Ovary (tissue), 7 donors: ENCODE measurements at regions not wholly inside any gene's neighbourhood (a gene's known extent, or its start where the extent isn't known, plus 50 kb on each side); places are given as distances from the start of the nearest gene placed in this dataset.

Experiments used
- DNase-seq, 5 donors: peaks; one replicate each; pipeline ENCODE4 v3.0.0-alpha.2; 2019 to 2020
- H3K27ac ChIP-seq, 2 donors: fragments of 200-600 bp; one replicate each; pipeline versions ENCODE4 v1.5.1 to v1.8.0; 2019 to 2022
- H3K27me3 ChIP-seq: fragments of 200-600 bp; one replicate; pipeline ENCODE4 v1.8.0; 2022
- H3K36me3 ChIP-seq: fragments of 200-600 bp; sonication (generic); one replicate; pipeline ENCODE4 v1.5.1; 2019
- H3K4me1 ChIP-seq: one replicate; pipeline ENCODE4 v1.8.1; 2013; ENCODE audit warnings: mild to moderate bottlenecking, moderate library complexity; ENCODE audit not compliant: insufficient read depth
- H3K4me3 ChIP-seq: fragments of 200-600 bp; sonication (generic); one replicate; pipeline ENCODE4 v1.5.1; 2017
- H3K9me3 ChIP-seq, 2 donors: fragments of 200-600 bp in 1 of 2; sonication (generic) in 1 of 2; one replicate each; pipeline versions ENCODE4 v1.5.1 to v1.8.1; 2013 to 2019; ENCODE audit warnings: mild to moderate bottlenecking in 1 of 2, moderate library complexity in 1 of 2
- EP300 ChIP-seq: sonication (generic); formaldehyde crosslinking; IDR thresholded peaks from one replicate; pipeline ENCODE4 v1.6.1; 2017; ENCODE audit warnings: antibody characterized with exemption
- POLR2A ChIP-seq: fragments of 450-650 bp; IDR thresholded peaks from one replicate; pipeline ENCODE4 v1.6.1; 2017; ENCODE audit warnings: antibody characterized with exemption, mild to moderate bottlenecking, moderate library complexity
- WGBS, 3 donors: extraction: QIAGEN DNeasy Blood & Tissue Kit in 1 of 3; methylation state at CpG; one replicate each; pipeline versions ENCODE4 v1.1.5 to v1.1.7; 2013 to 2017; 5-methylcytosine and 5-hydroxymethylcytosine counted together
- intact Hi-C, 4 donors: fragments of 100-400 bp; cut with DNase I; formaldehyde crosslinking; loops; one replicate each; pipeline versions ENCODE4 v1.11.0 to v1.15.1; 2022 to 2023
- TF ChIP-seq, protein P1 (sequence below), 3 donors: fragments of 450-650 bp in 2 of 3; fragments of 200-600 bp in 1 of 3; IDR thresholded peaks; one replicate each; pipeline versions ENCODE4 v1.5.1 to v1.8.0; 2016 to 2022; ENCODE audit warnings: antibody characterized with exemption in 3 of 3, mild to moderate bottlenecking in 1 of 3
- donor health status: DM: no; HTN: no; CAD: no; lungs with moderate emphysema.
- donor health status: DM: no; HTN: no; CAD: no.
- donor health status: Bipolar disorder and iron deficiency.
- donor health status: DM: no; HTN: no; CAD: no.
- donor health status: DM: yes; HTN: yes; CAD: no.

DNA sequence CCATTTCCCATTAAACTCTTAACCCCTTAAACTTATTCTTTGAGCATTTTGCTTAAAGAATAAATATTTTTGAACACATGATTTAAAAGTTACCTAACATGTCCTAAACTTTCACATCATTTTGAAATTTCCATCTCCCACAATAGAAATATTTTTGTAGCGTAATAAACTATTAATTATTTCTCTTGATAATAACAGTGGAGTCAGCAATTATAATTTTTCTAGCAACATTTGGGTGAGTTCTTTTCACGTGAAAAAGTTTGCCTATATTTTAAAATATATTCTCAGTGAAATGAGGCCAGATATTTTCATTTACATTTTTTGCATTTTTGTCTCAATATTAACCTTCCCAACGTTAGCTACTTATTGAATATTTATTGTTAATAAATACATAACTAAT lies 320.4 kb upstream of the CRIM1 start:
- Histone ChIP-seq H3K27me3 (no peaks in the 10 kb centered on the region), H3K4me3 (no peak overlapping the region), H3K27ac (no peak overlapping the region), H3K36me3 (no peaks in the 10 kb centered on the region), H3K4me1 (no peaks in the 10 kb centered on the region), H3K9me3 (no peaks in the 10 kb centered on the region)
- WGBS, 3 donors: 61 to 73% (median 61%) methylated on average over 3 of the region's 3 CpGs
- intact Hi-C loops: no loop called here
- TF ChIP-seq, protein P1, sequence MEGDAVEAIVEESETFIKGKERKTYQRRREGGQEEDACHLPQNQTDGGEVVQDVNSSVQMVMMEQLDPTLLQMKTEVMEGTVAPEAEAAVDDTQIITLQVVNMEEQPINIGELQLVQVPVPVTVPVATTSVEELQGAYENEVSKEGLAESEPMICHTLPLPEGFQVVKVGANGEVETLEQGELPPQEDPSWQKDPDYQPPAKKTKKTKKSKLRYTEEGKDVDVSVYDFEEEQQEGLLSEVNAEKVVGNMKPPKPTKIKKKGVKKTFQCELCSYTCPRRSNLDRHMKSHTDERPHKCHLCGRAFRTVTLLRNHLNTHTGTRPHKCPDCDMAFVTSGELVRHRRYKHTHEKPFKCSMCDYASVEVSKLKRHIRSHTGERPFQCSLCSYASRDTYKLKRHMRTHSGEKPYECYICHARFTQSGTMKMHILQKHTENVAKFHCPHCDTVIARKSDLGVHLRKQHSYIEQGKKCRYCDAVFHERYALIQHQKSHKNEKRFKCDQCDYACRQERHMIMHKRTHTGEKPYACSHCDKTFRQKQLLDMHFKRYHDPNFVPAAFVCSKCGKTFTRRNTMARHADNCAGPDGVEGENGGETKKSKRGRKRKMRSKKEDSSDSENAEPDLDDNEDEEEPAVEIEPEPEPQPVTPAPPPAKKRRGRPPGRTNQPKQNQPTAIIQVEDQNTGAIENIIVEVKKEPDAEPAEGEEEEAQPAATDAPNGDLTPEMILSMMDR (IDR thresholded peaks at IDR 0.05): no peak
- TF ChIP-seq EP300 (no peak), POLR2A (no peak)
- DNase-seq: no peak

DNA sequence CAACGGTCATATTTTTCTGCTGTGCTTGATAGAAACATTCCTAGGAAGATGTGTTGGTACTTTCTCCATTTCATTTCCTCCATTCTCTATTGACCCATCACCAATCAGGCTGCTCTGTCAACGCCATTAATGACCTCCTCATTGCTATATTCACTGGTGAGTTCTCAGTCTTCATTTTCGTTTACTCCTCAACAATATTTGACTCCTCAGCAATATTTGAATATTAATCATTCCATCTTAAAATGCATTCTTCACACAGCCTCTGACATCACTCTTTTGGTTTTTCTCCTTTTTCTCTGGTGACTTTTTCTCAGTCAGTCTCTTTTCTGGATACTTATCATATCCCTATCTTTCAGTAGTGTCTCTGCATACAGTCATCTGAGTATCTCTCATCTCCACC lies 323.5 kb upstream of the CRIM1 start:
- H3K27ac ChIP-seq: no peak overlapping the region
- intact Hi-C loops: no loop called here
- H3K27me3 ChIP-seq: no peaks in the 10 kb centered on the region
- H3K36me3 ChIP-seq: no peaks in the 10 kb centered on the region
- DNase-seq: no peak
- TF ChIP-seq POLR2A: no peak
- TF ChIP-seq, protein P1 (IDR thresholded peaks at IDR 0.05): no peak
- TF ChIP-seq EP300: no peak
- H3K9me3 ChIP-seq: no peaks in the 10 kb centered on the region
- no peaks in the 10 kb centered on the region for H3K4me1 ChIP-seq
- H3K4me3 ChIP-seq: no peak overlapping the region
- WGBS, 3 donors: 49 to 77% (median 57%) methylated on average over 3 of the region's 3 CpGs

DNA sequence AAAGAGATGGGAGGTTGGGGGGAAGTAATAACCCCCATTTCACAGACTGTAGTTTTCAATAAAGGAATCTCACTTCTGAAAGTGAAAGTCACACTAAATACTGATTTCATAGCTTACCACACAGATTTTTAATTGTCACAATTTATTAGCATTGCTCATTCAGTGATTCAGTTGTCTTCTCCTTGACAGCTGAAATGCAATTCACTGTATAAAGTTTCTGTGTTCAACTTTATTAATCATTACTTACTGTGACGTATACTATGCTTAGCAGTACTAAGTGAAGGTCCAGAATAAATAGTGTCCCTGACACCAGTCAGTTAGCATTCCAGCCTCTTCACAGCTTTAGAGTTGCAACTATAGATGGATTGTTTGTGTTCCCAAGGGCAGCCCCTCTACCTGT lies 324.1 kb upstream of the CRIM1 start:
- intact Hi-C loops: no loop called here
- no peak for TF ChIP-seq EP300
- TF ChIP-seq, protein P1 (IDR thresholded peaks at IDR 0.05): no peak
- no peak for TF ChIP-seq POLR2A
- no peaks in the 10 kb centered on the region for H3K36me3 ChIP-seq
- H3K4me1 ChIP-seq: no peaks in the 10 kb centered on the region
- H3K27me3 ChIP-seq: no peaks in the 10 kb centered on the region
- no peak overlapping the region for H3K4me3 ChIP-seq
- WGBS, 3 donors: 0 to 76% (median 4%) methylated on average over 1 of the region's 1 CpG
- no peaks in the 10 kb centered on the region for H3K9me3 ChIP-seq
- no peak for DNase-seq
- no peak overlapping the region for H3K27ac ChIP-seq

DNA sequence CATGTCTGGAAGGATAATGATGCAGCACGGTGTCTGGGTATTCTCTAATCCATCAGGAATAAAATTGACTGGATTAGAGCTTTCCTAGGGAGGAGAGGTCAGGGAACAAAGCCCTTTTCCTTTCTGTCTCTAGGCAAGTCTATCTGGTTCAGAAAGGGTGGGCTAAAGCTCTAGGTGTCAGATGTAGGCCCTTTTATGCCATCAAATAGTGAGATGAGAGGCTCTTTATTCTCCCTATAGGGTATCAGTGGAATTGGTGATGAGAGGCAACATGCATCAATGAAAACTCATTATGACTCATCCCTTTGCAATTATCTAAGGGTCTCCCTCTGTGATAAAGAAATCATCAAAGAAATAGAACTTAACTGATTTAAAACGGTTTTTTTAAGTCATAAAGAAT lies 328.0 kb upstream of the CRIM1 start:
- DNase-seq: no peak
- H3K9me3 ChIP-seq: no peaks in the 10 kb centered on the region
- H3K27me3 ChIP-seq: no peaks in the 10 kb centered on the region
- H3K27ac ChIP-seq: no peak overlapping the region
- intact Hi-C loops: no loop called here
- TF ChIP-seq POLR2A (no peak), EP300 (no peak)
- TF ChIP-seq, protein P1 (IDR thresholded peaks at IDR 0.05): no peak
- no peaks in the 10 kb centered on the region for H3K36me3 ChIP-seq
- 61 to 67% (median 63%) methylated on average over 2 of the region's 2 CpGs for WGBS, 3 donors
- no peak overlapping the region for H3K4me3 ChIP-seq
- no peaks in the 10 kb centered on the region for H3K4me1 ChIP-seq

DNA sequence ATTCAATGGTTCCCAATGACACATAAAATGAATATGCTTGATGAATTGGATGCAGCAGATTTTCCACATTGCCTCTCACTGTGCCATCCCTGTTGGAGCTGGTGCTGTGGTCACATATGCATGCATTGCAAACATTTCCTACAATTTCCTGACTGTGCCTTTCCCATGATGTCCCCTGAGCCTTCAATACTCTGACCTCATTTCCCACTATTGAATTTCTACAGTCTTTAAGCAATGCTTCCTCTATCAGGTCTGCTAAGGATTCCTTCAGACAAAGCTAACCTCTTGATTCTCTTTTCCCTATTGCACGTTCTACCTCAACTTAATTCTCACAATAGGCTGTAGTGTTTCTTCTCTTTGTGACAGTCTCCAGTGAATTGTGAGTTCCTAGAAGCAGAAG lies 342.5 kb upstream of the CRIM1 start:
- H3K27ac ChIP-seq: no peak overlapping the region
- no peaks in the 10 kb centered on the region for H3K36me3 ChIP-seq
- TF ChIP-seq EP300 (no peak), POLR2A (no peak)
- TF ChIP-seq, protein P1 (IDR thresholded peaks at IDR 0.05): no peak
- WGBS, 3 donors: 62 to 74% (median 72%) methylated on average over 1 of the region's 1 CpG
- H3K9me3 ChIP-seq: no peaks in the 10 kb centered on the region
- no peak overlapping the region for H3K4me3 ChIP-seq
- intact Hi-C loops: no loop called here
- no peak for DNase-seq
- no peaks in the 10 kb centered on the region for H3K27me3 ChIP-seq
- H3K4me1 ChIP-seq: no peaks in the 10 kb centered on the region
